K562 (cell line): ENCODE measurements at regions not wholly inside any gene's neighbourhood (a gene's known extent, or its start where the extent isn't known, plus 50 kb on each side); places are given as distances from the start of the nearest gene placed in this dataset.

ENCODE experiments used
- ATAC-seq: fragments of 200-7000 bp; cut with Tn5 transposase; 3 replicates; pipeline ENCODE4 v1.9.1; 2020; ENCODE audit warnings: moderate library complexity
- BruUV-seq: library from RNA; stranded (reverse); fragments of 400-500 nt; replicated peaks from 2 replicates; lab custom pipeline; 2021; lab: Mats Ljungman, UMichigan
- CTCF ChIA-PET: fragments of 300-600 bp; formaldehyde crosslinking; extraction: SDS; loops from one replicate; lab custom pipeline; 2021; ENCODE audit warnings: low intra/inter-chr PET ratio; lab: Yijun Ruan, JAX
- POLR2A ChIA-PET: fragments of 300-600, 350-650 bp; sonication (Branson Sonifier 250); formaldehyde crosslinking; extraction: SDS; loops from one replicate; lab custom pipeline; 2021; ENCODE audit warnings: antibody characterized with exemption, inconsistent platforms; lab: Yijun Ruan, JAX
- DNase-seq, 4 experiments: peaks; one replicate each; pipeline versions ENCODE4 v3.0.0 to v3.0.0-alpha.2; 2011 to 2018; ENCODE audit warnings: low spot score in 3 of 4, mixed read lengths in 3 of 4; ENCODE audit errors: extremely low read depth in 1 of 4
- FAIRE-seq: peaks from 2 replicates; lab custom pipeline; 2011; peaks lifted over from hg19 to GRCh38; lab: Jason Lieb, UNC
- H2AFZ ChIP-seq: 2 replicates; pipeline ENCODE4 v1.6.0; 2011; ENCODE audit warnings: low read depth, low read length, control low read depth, inconsistent platforms
- H3K27ac ChIP-seq: fragments of 200-600 bp; 3 replicates; pipeline ENCODE4 v1.8.0; 2011; ENCODE audit warnings: low read depth, mild to moderate bottlenecking, control low read depth, inconsistent platforms, low read length, moderate library complexity, mixed read lengths; ENCODE audit errors: extremely low read depth
- H3K27me3 ChIP-seq, 2 experiments: fragments of 300-600 bp in 1 of 2; 2 replicates in 1 of 2; 3 replicates in 1 of 2; pipeline versions ENCODE4 v1.6.0 to v1.8.0; 2011; ENCODE audit warnings: inconsistent platforms in 2 of 2, low read length in 2 of 2, mild to moderate bottlenecking in 1 of 2, mixed read lengths in 1 of 2, moderate library complexity in 1 of 2; ENCODE audit not compliant: control insufficient read depth in 2 of 2, insufficient read depth in 2 of 2
- H3K36me3 ChIP-seq: fragments of 300-600 bp; 3 replicates; pipeline ENCODE4 v1.8.0; 2011; ENCODE audit warnings: mild to moderate bottlenecking, low read length, inconsistent platforms; ENCODE audit not compliant: control insufficient read depth, insufficient read depth
- H3K4me1 ChIP-seq, 2 experiments: fragments of 200-600 bp in 1 of 2; replicated peaks in 1 of 2; 2 replicates in 1 of 2; 3 replicates in 1 of 2; pipeline versions ENCODE4 v1.5.1 to v1.8.0; 2011; ENCODE audit warnings: inconsistent platforms in 2 of 2, low read length in 2 of 2, mild to moderate bottlenecking in 1 of 2, mixed read lengths in 1 of 2, moderate library complexity in 1 of 2; ENCODE audit not compliant: control insufficient read depth in 2 of 2, insufficient read depth in 2 of 2
- H3K4me2 ChIP-seq: 2 replicates; pipeline ENCODE4 v1.6.1; 2011; ENCODE audit warnings: low read length, control low read depth, inconsistent platforms, mixed read lengths; ENCODE audit not compliant: insufficient read depth
- H3K4me3 ChIP-seq: fragments of 200-600 bp; sonication (generic), shearing (Covaris generic); 2 replicates; pipeline ENCODE4 v1.5.1; 2016; ENCODE audit warnings: control low read depth, inconsistent platforms
- H3K79me2 ChIP-seq: fragments of 200-600 bp; 3 replicates; pipeline ENCODE4 v1.8.0; 2011; ENCODE audit warnings: low read length, inconsistent platforms; ENCODE audit not compliant: control insufficient read depth, insufficient read depth
- H3K9ac ChIP-seq, 2 experiments: 2 replicates each; pipeline versions ENCODE4 v1.6.0 to v1.6.1; 2011; ENCODE audit warnings: low read depth in 2 of 2, low read length in 2 of 2, control low read depth in 1 of 2, inconsistent platforms in 1 of 2, mild to moderate bottlenecking in 1 of 2, mixed read lengths in 1 of 2; ENCODE audit not compliant: insufficient read depth in 1 of 2
- H3K9me1 ChIP-seq: one replicate; pipeline ENCODE4 v1.6.0; 2011; ENCODE audit warnings: inconsistent platforms, mild to moderate bottlenecking, low read length, moderate library complexity; ENCODE audit not compliant: control insufficient read depth, insufficient read depth
- H3K9me3 ChIP-seq: replicated peaks from 2 replicates; pipeline ENCODE4 v1.5.1; 2011; ENCODE audit warnings: low read depth, low read length, inconsistent platforms; ENCODE audit not compliant: control insufficient read depth, insufficient read depth
- H4K20me1 ChIP-seq: replicated peaks from 2 replicates; pipeline ENCODE4 v1.6.1; 2011; ENCODE audit warnings: low read length, inconsistent platforms, mixed read lengths; ENCODE audit not compliant: control insufficient read depth, insufficient read depth
- ARID2 ChIP-seq: fragments of 450-650 bp; IDR thresholded peaks from 2 replicates; pipeline ENCODE4 v1.6.1; 2017; ENCODE audit warnings: antibody characterized with exemption, mild to moderate bottlenecking
- CHD7 ChIP-seq: fragments of 200-600 bp; sonication (generic); IDR thresholded peaks from one replicate; pipeline ENCODE4 v1.6.1; 2012; ENCODE audit warnings: mild to moderate bottlenecking, low read depth, low read length, inconsistent platforms
- NFE2 ChIP-seq: IDR thresholded peaks from 2 replicates; pipeline ENCODE4 v1.6.1; 2014; ENCODE audit warnings: antibody characterized with exemption, low read depth
- NR1H2 ChIP-seq: sonication (generic); formaldehyde crosslinking; IDR thresholded peaks from 2 replicates; pipeline ENCODE4 v1.4.0; 2020; ENCODE audit warnings: mild to moderate bottlenecking, missing genetic modification reagents
- POLR2H ChIP-seq: IDR thresholded peaks from 2 replicates; pipeline ENCODE4 v1.6.1; 2016; ENCODE audit warnings: missing genetic modification characterization, low read depth, mild to moderate bottlenecking, control low read depth, missing compliant biosample characterization, moderate library complexity
- TRIM24 ChIP-seq, 2 experiments: fragments of 450-650 bp; IDR thresholded peaks; 2 replicates each; pipeline ENCODE4 v1.6.1; 2016
- ZC3H11A ChIP-seq: IDR thresholded peaks from 2 replicates; pipeline ENCODE4 v1.6.1; 2012; ENCODE audit warnings: low read depth, low read length, improper control_type of control experiment
- ZNF133 ChIP-seq: fragments of 250-450 bp; sonication (Bioruptor Pico); IDR thresholded peaks from 2 replicates; pipeline ENCODE4 v1.4.0; 2020; ENCODE audit warnings: mild to moderate bottlenecking
- ZNF184 ChIP-seq: sonication (generic); formaldehyde crosslinking; IDR thresholded peaks from 2 replicates; pipeline ENCODE4 v1.5.0; 2020; ENCODE audit warnings: missing genetic modification reagents
- ZNF449 ChIP-seq: fragments of 250-450 bp; sonication (Bioruptor Pico); IDR thresholded peaks from 2 replicates; pipeline ENCODE4 v1.8.0; 2022; ENCODE audit warnings: moderate library complexity, mild to moderate bottlenecking, inconsistent platforms
- WGBS: fragments of 100-300 bp; shearing (Covaris generic); methylation state at CpG from one replicate; pipeline ENCODE4 v1.1.6; 2016; ENCODE audit warnings: low coverage, mixed read lengths; ENCODE audit not compliant: insufficient coverage; ENCODE audit errors: missing lambda C conversion rate; 5-methylcytosine and 5-hydroxymethylcytosine counted together
- in situ Hi-C: fragments of 300-500 bp; cut with MboI; formaldehyde crosslinking; loops from 4 replicates; pipeline ENCODE4 v1.15.0; 2018; ENCODE audit warnings: inconsistent platforms, mixed read lengths
- intact Hi-C: fragments of 100-400 bp; cut with micrococcal nuclease; formaldehyde crosslinking; loops from 2 replicates; pipeline ENCODE4 v1.14.2; 2022

GRCh38 chr2:6234702-6235101 lies 542.5 kb downstream of the SOX11 start:
- no peaks in the 10 kb centered on the region for H3K36me3 ChIP-seq
- CTCF ChIA-PET = no interaction called here
- no peaks in the 10 kb centered on the region for H3K27me3 ChIP-seq
- WGBS = 0% methylated on average over 3 of the region's 3 CpGs
- no peaks in the 10 kb centered on the region for H3K9me1 ChIP-seq
- intact Hi-C loops (no loop called here), in situ Hi-C loops (no loop called here)
- H3K4me2 ChIP-seq = no peak overlapping the region
- no peak for TF ChIP-seq TRIM24 (IDR thresholded peaks at IDR 0.05)
- TF ChIP-seq ZC3H11A = no peak
- TF ChIP-seq ARID2 = no peak
- no peak for TF ChIP-seq ZNF133
- no peak for TF ChIP-seq ZNF184
- no peak for TF ChIP-seq CHD7
- no peak for TF ChIP-seq POLR2H (tag)
- TF ChIP-seq NFE2 = no peak
- no peak for TF ChIP-seq NR1H2 (CRISPR knock-in tag)
- no peak for TF ChIP-seq ZNF449 (CRISPR knock-in tag)
- no peak for ATAC-seq
- H3K9ac ChIP-seq = no peak overlapping the region
- no peaks in the 10 kb centered on the region for H3K79me2 ChIP-seq
- DNase-seq = no peak
- no peak overlapping the region for H2AFZ ChIP-seq
- no peak for FAIRE-seq
- H3K27ac ChIP-seq = no peak overlapping the region
- no TSS peak for BruUV-seq
- H3K4me3 ChIP-seq = no peak overlapping the region
- no peaks in the 10 kb centered on the region; the same call in 1 of the 2 replicates for H3K9me3 ChIP-seq
- POLR2A ChIA-PET = no interaction called here
- H4K20me1 ChIP-seq = no peaks in the 10 kb centered on the region
- H3K4me1 ChIP-seq = no peaks in the 10 kb centered on the region
